ENCODE measurements at regions not wholly inside any gene's neighbourhood (a gene's known extent, or its start where the extent isn't known, plus 50 kb on each side); places are given as distances from the start of the nearest gene placed in this dataset.

DNA sequence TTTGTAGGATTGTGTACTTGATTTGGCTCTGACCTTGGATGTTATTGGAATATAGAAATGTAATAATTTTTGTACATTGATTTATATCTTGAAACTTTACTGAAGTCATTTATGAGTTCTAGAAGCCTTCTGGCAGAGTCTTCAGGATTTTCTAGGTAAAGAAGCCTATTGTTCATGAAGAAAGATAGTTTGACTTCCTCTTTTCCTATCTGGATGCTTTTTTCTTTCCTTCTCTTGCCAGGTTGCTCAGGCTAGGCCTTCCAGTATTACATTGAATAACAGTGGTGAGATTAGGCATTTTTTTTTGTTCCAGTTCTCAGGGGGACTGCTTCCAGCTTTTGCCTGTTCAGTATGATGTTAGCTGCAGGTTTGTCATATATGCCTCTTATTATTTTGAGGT, 191.1 kb downstream of the NAA11 start:
- TF ChIP-seq, protein P1, sequence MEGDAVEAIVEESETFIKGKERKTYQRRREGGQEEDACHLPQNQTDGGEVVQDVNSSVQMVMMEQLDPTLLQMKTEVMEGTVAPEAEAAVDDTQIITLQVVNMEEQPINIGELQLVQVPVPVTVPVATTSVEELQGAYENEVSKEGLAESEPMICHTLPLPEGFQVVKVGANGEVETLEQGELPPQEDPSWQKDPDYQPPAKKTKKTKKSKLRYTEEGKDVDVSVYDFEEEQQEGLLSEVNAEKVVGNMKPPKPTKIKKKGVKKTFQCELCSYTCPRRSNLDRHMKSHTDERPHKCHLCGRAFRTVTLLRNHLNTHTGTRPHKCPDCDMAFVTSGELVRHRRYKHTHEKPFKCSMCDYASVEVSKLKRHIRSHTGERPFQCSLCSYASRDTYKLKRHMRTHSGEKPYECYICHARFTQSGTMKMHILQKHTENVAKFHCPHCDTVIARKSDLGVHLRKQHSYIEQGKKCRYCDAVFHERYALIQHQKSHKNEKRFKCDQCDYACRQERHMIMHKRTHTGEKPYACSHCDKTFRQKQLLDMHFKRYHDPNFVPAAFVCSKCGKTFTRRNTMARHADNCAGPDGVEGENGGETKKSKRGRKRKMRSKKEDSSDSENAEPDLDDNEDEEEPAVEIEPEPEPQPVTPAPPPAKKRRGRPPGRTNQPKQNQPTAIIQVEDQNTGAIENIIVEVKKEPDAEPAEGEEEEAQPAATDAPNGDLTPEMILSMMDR (IDR thresholded peaks at IDR 0.05) = no peak
- no peak for TF ChIP-seq POLR2A (IDR thresholded peaks at IDR 0.05)

Measured in esophagus squamous epithelium (tissue), 4 donors.